HepG2 (cell line): ENCODE measurements at regions not wholly inside any gene's neighbourhood (a gene's known extent, or its start where the extent isn't known, plus 50 kb on each side); places are given as distances from the start of the nearest gene placed in this dataset.
"Not testable (repeated sequence)": the region's sequence is repeated elsewhere in the genome, so short reads cannot be mapped to it uniquely, and the experiment has no call there.

Source experiments
- ATAC-seq: fragments of 200-7000 bp; cut with Tn5 transposase; 3 replicates; pipeline ENCODE4 v1.9.1; 2020; ENCODE audit warnings: mild to moderate bottlenecking, moderate library complexity
- BruUV-seq: library from RNA; stranded (reverse); fragments of 400-500 nt; replicated peaks from 2 replicates; lab custom pipeline; 2021; lab: Mats Ljungman, UMichigan
- CTCF ChIA-PET: fragments of 300-600 bp; formaldehyde crosslinking; extraction: SDS; loops from one replicate; lab custom pipeline; 2021; ENCODE audit warnings: low total read pairs, inconsistent platforms, low intra/inter-chr PET ratio; lab: Yijun Ruan, JAX
- POLR2A ChIA-PET: fragments of 350-600 bp; sonication (Branson Sonifier 250); formaldehyde crosslinking; loops from one replicate; lab custom pipeline; 2020; ENCODE audit warnings: antibody characterized with exemption, inconsistent platforms; lab: Yijun Ruan, JAX
- DNase-seq: peaks from one replicate; pipeline ENCODE4 v3.0.0-alpha.2; 2015; ENCODE audit warnings: low spot score
- FAIRE-seq: peaks from 3 replicates; lab custom pipeline; 2011; peaks lifted over from hg19 to GRCh38; lab: Jason Lieb, UNC
- H2AFZ ChIP-seq: one replicate; pipeline ENCODE4 v1.6.1; 2011; ENCODE audit warnings: low read length, inconsistent platforms
- H3K27ac ChIP-seq: fragments of 300-600 bp; 3 replicates; pipeline ENCODE4 v1.8.0; 2011; ENCODE audit warnings: mixed run types, mild to moderate bottlenecking, mixed read lengths, low read length, inconsistent platforms; ENCODE audit not compliant: insufficient read depth; ENCODE audit errors: extremely low read length
- H3K27me3 ChIP-seq, 2 experiments: fragments of 200-600 bp in 1 of 2; 2 replicates in 1 of 2; 3 replicates in 1 of 2; pipeline versions ENCODE4 v1.6.0 to v1.8.0; 2011; ENCODE audit warnings: low read length in 2 of 2, mild to moderate bottlenecking in 2 of 2, moderate library complexity in 2 of 2, inconsistent platforms in 1 of 2; ENCODE audit not compliant: insufficient read depth in 2 of 2, control insufficient read depth in 1 of 2
- H3K36me3 ChIP-seq, 2 experiments: fragments of 200-600 bp in 1 of 2; replicated peaks in 1 of 2; 2 replicates in 1 of 2; 3 replicates in 1 of 2; pipeline versions ENCODE4 v1.5.1 to v1.8.0; 2011; ENCODE audit warnings: low read length in 2 of 2, inconsistent platforms in 1 of 2; ENCODE audit not compliant: insufficient read depth in 2 of 2, control insufficient read depth in 1 of 2
- H3K4me1 ChIP-seq: 2 replicates; pipeline ENCODE4 v1.5.1; 2012; ENCODE audit warnings: low read length, inconsistent platforms; ENCODE audit not compliant: insufficient read depth
- H3K4me2 ChIP-seq: 2 replicates; pipeline ENCODE4 v1.6.0; 2011; ENCODE audit warnings: low read depth, low read length, inconsistent platforms
- H3K4me3 ChIP-seq, 3 experiments: fragments of 200-600 bp in 1 of 3; sonication (generic), shearing (Covaris generic) in 1 of 3; replicated peaks in 1 of 3; 2 replicates each; pipeline ENCODE4 v1.5.1; 2011 to 2016; ENCODE audit warnings: low read length in 3 of 3, inconsistent platforms in 2 of 3, low read depth in 2 of 3, mild to moderate bottlenecking in 2 of 3, control low read depth in 1 of 3, mixed read lengths in 1 of 3; ENCODE audit not compliant: insufficient read depth in 1 of 3
- H3K79me2 ChIP-seq: one replicate; pipeline ENCODE4 v1.6.1; 2011; ENCODE audit warnings: low read length, inconsistent platforms; ENCODE audit not compliant: insufficient read depth
- H3K9ac ChIP-seq: 2 replicates; pipeline ENCODE4 v1.6.0; 2011; ENCODE audit warnings: mild to moderate bottlenecking, low read depth, low read length, inconsistent platforms; ENCODE audit not compliant: insufficient read depth
- H3K9me3 ChIP-seq: 2 replicates; pipeline ENCODE4 v1.5.1; 2012; ENCODE audit warnings: mild to moderate bottlenecking, low read length
- H4K20me1 ChIP-seq: 2 replicates; pipeline ENCODE4 v1.6.0; 2011; ENCODE audit warnings: inconsistent platforms, mild to moderate bottlenecking, low read length, moderate library complexity; ENCODE audit not compliant: insufficient read depth
- PCBP2 ChIP-seq: fragments of 200-400 bp; formaldehyde crosslinking; optimal IDR thresholded peaks from 2 replicates; pipeline ENCODE3; 2018; ENCODE audit warnings: low read length, low read depth; ENCODE audit not compliant: poor library complexity, severe bottlenecking
- ZNF580 ChIP-seq: IDR thresholded peaks from 2 replicates; pipeline ENCODE4 v1.6.1; 2016; ENCODE audit warnings: low read depth, borderline replicate concordance
- WGBS: methylation state at CpG from one replicate; pipeline ENCODE4 v1.1.6; 2017; ENCODE audit warnings: low lambda C conversion rate; 5-methylcytosine and 5-hydroxymethylcytosine counted together
- in situ Hi-C: cut with HindIII; loops from 2 replicates; pipeline ENCODE4 v1.10.0; 2017; ENCODE audit warnings: low pct_unique_long_range_greater_than_20kb; ENCODE audit not compliant: extremely low pct_ligation_motif_present
- intact Hi-C: fragments of 100-400 bp; cut with micrococcal nuclease; formaldehyde crosslinking; loops from one replicate; pipeline ENCODE4 v1.10.0; 2022; ENCODE audit not compliant: unreplicated experiment

DNA sequence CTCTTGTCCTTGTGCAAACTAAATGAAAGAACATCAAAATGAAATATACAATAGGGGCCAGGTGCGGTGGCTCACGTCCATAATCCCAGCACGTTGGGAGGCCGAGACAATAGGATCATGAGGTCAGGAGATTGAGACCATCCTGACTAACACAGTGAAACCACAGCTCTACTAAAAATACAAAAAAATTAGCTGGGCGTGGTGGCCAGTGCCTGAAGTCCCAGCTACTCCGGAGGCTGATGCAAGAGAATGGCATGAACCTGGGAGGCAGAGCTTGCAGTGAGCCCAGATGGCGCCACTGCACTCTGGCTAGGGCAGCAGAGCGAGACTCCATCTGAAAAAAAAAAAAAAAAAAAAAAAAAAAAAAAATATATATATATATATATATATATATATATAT lies 132.7 kb upstream of the HSFY2 start:
- WGBS = 91% methylated on average over 6 of the region's 8 CpGs
- in situ Hi-C loops, H3K27me3 ChIP-seq, H4K20me1 ChIP-seq, H3K4me1 ChIP-seq, intact Hi-C loops, H3K79me2 ChIP-seq, H2AFZ ChIP-seq, H3K4me3 ChIP-seq, H3K9ac ChIP-seq, FAIRE-seq, POLR2A ChIA-PET, H3K27ac ChIP-seq, DNase-seq, H3K4me2 ChIP-seq, H3K36me3 ChIP-seq, BruUV-seq, CTCF ChIA-PET, ATAC-seq: not testable (repeated sequence)
- peaks cover 12% of the 10 kb centered on the region; the same call in 1 of the 2 replicates for H3K9me3 ChIP-seq

- H3K9me3 ChIP-seq = peaks cover 12% of the 10 kb centered on the region; the same call in 1 of the 2 replicates
- no peak for DNase-seq
- 51% methylated on average over 2 of the region's 2 CpGs for WGBS
Observed at GRCh38 chrY:18904296-18904695, 130.8 kb upstream of the HSFY2 start.

More at GRCh38 chrY:18904296-18904695, 130.8 kb upstream of the HSFY2 start:
- no peak overlapping the region for H2AFZ ChIP-seq
- ChIA-PET POLR2A (no interaction called here), CTCF (no interaction called here)
- no TSS peak for BruUV-seq
- no peak overlapping the region for H3K9ac ChIP-seq
- H3K79me2 ChIP-seq = no peaks in the 10 kb centered on the region
- H3K27ac ChIP-seq = no peak overlapping the region
- H4K20me1 ChIP-seq = no peaks in the 10 kb centered on the region
- in situ Hi-C loops = no loop called here
- intact Hi-C loops = no loop called here
- TF ChIP-seq PCBP2 = no peak
- no peak for TF ChIP-seq ZNF580 (CRISPR knock-in tag)
- no peak overlapping the region for H3K4me2 ChIP-seq
- ATAC-seq (no peak), FAIRE-seq (no peak)
- no peak overlapping the region for H3K4me3 ChIP-seq
- H3K36me3 ChIP-seq = no peaks in the 10 kb centered on the region
- H3K27me3 ChIP-seq = no peaks in the 10 kb centered on the region
- no peaks in the 10 kb centered on the region for H3K4me1 ChIP-seq
